ENCODE measurements at regions not wholly inside any gene's neighbourhood (a gene's known extent, or its start where the extent isn't known, plus 50 kb on each side); places are given as distances from the start of the nearest gene placed in this dataset.

DNA sequence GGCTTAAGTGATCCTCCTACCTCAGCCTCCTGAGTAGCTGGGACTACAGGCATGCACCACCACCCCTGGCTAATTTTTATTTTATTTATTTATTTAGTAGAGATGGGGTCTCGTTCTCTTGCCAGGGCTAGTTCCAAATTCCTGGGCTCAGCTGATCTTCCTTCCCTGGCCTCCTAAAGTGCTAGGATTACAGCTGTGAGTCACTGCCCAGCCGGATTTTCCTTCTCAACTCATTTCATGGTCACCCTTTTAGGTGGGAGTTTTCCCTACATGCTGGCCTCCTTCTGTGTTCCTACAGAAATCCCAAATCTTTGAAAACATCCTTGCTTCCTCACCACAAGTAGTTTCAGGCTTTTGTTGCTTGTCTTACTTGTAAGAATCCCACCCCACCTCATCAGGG lies 102.1 kb upstream of the SIAH1 start:
- ChIA-PET POLR2A (interaction anchor here (0.6 kb wide), 1 partner anchor 121 kb away, joined by 4 read pairs; no protein-coding TSS in a partner anchor), CTCF (no interaction called here)

DNA sequence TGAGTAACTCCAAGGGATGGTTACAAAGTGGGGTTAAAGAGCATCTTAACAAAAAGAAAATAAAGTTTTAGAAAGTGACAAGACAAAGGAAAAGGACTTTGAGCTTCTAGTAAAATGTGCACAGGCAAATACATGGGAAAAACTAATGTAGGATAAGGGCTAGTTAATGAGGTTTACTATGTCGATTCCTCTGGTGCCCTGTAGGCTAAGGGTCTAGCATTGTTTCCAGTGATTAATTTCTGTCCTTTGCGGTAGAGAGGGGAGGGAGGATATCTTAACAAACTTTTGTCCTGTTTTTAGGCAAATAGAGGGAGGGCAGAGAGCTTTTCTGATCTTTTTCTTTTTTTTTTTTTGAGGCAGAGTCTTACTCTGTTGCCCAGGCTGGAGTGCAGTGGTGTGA lies 96.6 kb upstream of the SIAH1 start:
- ChIA-PET POLR2A (no interaction called here), CTCF (interaction anchor here (0.6 kb wide), 1 partner anchor 47 kb away, joined by 3 read pairs; no protein-coding TSS in a partner anchor)

DNA sequence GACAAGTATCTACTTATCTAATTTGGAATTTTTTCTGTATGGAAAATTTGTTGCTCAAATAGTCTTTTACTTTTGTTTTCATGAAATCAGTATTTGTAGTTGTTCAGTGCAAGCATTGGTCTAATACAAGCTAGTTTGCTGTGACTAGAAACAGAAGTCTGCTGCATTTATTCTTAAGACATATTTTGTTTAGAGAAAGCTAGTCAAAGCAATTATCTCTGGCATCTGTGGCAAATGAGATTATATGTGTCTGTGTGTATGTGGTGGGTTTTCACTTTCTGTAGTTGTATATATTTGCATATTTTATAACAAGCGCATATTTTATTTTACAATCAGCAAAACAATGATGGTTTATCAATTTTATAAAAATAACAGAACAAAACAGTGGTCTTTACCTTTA lies 96.0 kb upstream of the SIAH1 start:
- POLR2A ChIA-PET = no interaction called here
- CTCF ChIA-PET = no interaction called here

DNA sequence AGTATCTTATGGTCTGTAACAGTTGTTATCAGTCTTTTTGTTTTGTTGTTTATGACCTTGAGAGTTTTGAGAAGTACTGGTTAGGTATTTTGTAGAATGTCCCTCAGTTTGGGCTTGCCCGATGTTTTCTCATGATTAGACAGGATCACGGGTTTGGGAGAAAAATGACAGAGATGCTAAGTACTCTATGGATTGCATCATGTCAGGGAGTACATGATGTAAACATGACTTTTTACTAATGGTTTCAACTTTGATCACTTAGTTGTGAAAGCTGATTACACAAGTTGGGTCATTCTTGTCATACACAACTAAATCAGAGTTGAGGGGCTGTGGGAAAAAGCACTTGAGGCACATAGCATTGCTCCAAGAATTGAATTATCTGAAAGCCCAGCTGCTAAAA lies 94.7 kb upstream of the SIAH1 start:
- ChIA-PET CTCF (no interaction called here), POLR2A (no interaction called here)

DNA sequence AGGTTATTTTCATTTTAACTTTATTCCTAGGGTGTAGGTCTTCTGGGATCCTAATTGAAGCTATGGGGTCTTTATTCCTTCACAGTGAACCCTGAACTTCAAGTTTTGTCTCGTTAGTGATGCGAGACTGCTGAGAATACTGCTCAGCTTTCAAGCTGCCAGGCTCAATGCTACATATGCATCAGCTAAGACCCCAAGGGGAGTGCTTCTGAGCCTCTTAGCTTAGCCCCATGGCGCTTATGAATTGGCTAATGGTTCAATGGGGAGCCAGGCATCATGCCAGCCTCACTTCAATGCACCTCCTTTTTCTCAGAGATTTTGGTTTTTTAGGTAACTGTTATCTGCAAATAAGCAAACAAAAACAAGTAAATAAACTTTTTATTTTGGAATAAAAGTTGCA lies 94.1 kb upstream of the SIAH1 start:
- POLR2A ChIA-PET = no interaction called here

DNA sequence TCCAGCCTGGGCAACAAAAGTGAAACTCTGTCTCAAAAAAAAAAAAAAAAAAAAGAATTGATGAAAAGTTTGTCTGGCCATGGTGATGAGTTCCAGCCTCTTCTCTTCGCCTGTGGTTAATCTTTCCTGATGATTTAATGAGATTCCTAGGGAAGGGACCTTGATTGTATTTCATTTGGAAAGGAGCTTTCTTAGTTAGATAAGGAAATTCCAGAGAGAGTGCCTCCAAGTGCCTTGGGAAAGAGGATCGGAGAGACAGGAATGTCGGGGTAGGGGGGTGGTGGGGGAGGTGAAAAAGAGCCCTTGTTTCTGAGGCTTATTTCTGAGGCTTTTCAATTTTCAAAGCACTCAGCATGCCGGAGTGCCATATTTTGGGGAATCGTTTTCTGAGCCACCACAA lies 93.2 kb upstream of the SIAH1 start:
- POLR2A ChIA-PET = no interaction called here
- CTCF ChIA-PET = interaction anchor here (0.7 kb wide), 1 partner anchor 158 kb away, joined by 3 read pairs; no protein-coding TSS in a partner anchor

More for the DNA sequence above, 94.1 kb upstream of the SIAH1 start:
- CTCF ChIA-PET = no interaction called here

DNA sequence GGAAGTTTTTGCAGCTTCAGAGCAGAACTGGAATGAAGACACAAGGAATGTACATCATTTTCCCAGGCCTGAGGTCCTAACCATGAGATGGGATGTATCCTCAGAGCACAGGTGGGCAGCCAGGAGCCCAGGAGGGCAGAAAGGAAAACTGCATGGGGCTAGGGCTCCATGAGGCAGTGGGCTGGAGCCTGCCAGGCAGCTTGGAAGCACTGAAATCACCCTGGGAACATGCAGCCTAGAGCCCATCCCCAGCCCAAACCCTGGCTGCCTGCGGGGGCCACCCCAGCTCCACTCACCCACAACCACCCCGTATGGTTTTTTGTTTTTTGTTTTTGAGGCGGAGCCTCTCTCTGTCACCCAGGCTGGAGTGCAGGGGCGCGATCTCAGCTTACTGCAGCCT lies 86.2 kb upstream of the SIAH1 start:
- ChIA-PET POLR2A (no interaction called here), CTCF (interaction anchor here (0.6 kb wide), 1 partner anchor 20 kb away, joined by 3 read pairs; no protein-coding TSS in a partner anchor)

DNA sequence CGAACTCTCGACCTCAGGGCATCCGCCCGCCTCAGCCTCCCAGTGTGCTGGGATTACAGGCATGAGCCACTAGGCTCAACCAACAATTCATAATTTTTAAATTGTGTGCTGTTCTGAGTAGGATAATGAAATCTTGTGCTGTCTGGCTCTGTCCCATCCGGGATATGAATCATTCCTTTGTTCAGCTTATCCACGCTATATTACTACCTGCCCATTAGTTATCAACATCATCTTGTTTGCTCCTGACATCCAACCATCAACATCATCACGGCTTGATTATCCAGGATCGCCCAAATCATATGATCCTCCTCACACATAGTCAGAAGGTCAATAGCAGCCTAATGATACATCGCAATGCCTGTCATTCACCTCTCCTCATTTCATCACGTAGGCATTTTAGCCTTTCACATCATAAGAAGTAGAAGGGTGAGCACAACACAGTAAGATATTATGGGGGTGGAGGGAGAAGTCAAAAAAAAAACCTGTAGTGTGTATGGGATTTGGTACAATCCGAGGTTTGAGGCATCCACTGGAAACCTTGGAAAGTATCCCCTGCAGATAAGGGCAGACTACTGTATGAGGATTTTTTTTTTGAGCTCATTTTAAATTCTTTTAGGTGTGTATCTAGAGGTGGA lies 77.0 kb upstream of the SIAH1 start:
- POLR2A ChIA-PET = no interaction called here
- CTCF ChIA-PET = interaction anchor here (1.2 kb wide), 1 partner anchor 161 kb away, joined by 3 read pairs; no protein-coding TSS in a partner anchor

DNA sequence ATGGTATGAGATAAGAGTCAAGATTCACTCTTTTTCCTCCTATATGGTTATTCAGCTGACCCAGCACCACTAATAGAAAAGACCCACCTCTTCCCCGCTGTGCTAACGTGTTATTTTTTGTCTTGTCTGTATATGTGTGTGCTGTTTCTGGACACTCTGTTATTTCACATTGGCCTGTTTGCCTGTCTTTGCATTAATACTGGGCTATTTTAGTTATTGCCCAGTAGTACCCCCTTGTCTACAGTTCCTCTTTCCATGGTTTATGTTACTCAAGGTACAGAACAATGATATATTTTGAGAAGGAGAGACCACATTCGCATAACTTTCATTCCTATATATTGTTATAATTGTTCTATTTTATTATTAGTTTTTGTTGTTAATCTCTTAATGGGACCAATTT lies 74.0 kb upstream of the SIAH1 start:
- ChIA-PET CTCF (no interaction called here), POLR2A (no interaction called here)

DNA sequence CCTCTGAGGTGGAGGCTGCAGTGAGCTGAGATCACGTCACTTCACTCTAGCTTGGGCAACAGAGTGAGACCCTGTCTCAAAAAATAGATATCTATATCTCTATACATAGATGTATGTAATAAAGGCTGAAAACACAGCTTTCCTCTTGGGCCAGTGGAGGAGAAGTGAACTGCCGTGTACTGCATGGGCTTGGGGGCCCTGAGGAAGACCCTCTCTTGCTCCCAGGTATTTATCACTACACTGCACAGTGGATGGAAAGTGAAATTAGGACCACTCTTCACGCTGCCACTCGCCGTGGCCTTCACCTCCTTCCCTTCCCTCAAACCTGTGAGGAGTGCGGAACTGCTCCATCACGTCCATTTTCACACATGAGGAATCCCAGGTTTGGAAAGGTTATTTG lies 68.8 kb upstream of the SIAH1 start:
- POLR2A ChIA-PET = no interaction called here
- CTCF ChIA-PET = interaction anchor here (1.2 kb wide), 1 partner anchor 169 kb away, joined by 3 read pairs; no protein-coding TSS in a partner anchor

DNA sequence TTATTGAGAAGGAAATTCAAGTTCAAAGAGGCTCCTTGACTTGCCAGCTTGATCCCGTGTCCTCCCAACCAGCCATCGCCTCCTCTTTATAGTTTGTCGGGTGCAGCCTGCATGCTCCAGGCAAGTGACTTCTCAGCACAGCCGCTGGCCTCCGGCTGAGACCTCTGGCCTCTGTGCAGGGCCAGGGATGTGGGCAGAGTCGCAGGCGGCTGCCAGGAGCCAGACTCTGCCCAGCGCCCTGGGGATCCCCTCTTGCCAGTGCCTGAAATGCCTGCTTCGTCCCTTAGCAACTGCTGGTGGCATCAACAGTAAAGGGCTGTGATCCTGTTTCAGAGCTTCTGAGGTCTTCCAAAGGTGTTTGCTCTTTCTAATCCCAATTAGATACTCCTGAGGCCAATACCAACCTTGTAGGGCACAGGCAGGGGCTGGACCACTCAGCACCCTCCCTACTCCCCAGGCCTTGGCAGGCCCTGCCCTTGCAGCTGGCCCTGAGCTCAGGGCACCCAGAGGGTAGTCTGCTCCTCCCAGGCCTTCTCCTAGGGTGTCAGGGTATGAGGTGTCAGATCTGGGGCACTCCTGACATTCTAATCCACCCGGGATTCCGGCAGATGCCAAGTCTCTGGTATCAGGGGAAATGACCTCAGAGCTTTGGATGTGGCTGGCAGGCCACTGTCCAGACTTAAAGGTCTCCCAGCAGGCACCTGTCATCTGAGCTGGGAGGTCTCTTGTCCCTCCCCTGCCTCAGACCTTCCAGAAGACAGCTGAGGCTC lies 68.0 kb upstream of the SIAH1 start:
- ChIA-PET CTCF (interaction anchor here (1.2 kb wide), 1 partner anchor 170 kb away, joined by 3 read pairs; no protein-coding TSS in a partner anchor), POLR2A (interaction anchor here (0.6 kb wide), 1 partner anchor 132 kb away, joined by 3 read pairs; no protein-coding TSS in a partner anchor)

DNA sequence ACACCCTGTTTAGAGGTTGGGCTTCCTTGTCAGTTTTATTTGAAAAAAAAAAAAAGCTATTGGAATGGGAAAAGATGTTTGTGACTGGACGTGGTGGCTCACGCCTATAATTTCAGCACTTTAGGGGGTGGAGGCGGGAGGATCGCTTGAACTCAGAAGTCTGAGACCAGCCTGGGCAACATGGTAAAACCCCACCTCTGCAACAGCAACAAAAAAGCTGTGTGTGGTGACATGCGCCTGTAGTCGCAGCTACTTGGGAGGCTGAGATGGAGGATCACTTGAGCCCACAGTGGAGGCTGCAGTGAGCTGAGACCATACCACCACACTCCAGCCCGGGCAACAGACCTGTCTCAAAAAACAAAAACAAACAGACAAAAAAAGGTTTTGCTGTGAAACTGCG lies 66.1 kb upstream of the SIAH1 start:
- POLR2A ChIA-PET = interaction anchor here (0.6 kb wide), 1 partner anchor 668 kb away, joined by 3 read pairs; no protein-coding TSS in a partner anchor
- CTCF ChIA-PET = interaction anchor here (0.6 kb wide), 1 partner anchor 20 kb away, joined by 3 read pairs; no protein-coding TSS in a partner anchor

DNA sequence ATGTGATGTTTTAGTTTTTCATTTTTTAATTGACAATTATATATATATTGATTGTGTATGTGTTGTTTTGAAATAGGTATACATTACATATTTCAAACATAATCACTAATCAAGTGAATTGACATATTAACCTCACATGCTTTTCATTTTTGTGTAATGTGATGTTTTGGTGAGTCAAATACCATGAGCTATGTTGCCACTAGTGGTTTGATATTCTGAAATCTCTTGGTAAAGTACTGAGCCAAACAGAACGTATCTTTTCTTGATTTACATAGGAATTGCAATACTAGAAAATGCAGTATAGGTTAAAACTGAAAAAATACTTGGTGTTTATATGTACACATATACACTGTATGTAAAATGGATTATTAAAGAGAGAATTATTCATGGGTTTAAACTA lies 65.2 kb upstream of the SIAH1 start:
- ChIA-PET CTCF (interaction anchor here (0.6 kb wide), 1 partner anchor 27 kb away, joined by 3 read pairs; no protein-coding TSS in a partner anchor), POLR2A (no interaction called here)

DNA sequence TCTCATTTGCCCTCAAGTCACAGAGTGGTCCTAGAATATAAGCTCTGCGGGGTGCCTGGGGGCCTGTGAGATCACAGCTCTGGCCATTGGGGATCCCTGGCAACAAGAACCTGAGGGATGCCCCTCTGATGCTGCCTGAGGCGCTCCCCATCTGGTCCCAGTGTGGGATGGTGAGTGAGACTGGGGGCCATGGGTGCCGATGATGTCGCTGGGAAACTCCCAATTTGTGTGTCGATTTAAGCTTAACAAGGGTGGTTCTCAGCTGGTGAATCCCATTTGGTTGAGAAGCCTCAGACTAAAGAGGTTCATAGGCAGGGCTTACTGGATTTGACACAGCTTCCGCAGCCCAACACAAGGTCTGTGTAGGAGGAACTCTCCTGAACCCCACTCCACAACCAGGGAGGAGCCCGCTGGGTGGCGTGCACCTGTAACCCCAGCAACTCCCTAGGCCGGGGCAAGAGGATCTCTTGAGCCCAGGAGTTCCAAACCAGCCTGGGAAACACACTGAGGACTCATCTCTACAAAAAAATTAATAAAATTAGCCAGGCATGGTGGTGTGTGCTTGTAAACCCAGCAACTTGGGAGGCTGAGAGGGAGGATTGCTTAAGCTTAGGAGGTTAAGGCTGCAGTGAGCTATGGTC lies 63.7 kb upstream of the SIAH1 start:
- ChIA-PET POLR2A (no interaction called here), CTCF (interaction anchor here (1.2 kb wide), 1 partner anchor 8 kb away, joined by 4 read pairs; no protein-coding TSS in a partner anchor)

DNA sequence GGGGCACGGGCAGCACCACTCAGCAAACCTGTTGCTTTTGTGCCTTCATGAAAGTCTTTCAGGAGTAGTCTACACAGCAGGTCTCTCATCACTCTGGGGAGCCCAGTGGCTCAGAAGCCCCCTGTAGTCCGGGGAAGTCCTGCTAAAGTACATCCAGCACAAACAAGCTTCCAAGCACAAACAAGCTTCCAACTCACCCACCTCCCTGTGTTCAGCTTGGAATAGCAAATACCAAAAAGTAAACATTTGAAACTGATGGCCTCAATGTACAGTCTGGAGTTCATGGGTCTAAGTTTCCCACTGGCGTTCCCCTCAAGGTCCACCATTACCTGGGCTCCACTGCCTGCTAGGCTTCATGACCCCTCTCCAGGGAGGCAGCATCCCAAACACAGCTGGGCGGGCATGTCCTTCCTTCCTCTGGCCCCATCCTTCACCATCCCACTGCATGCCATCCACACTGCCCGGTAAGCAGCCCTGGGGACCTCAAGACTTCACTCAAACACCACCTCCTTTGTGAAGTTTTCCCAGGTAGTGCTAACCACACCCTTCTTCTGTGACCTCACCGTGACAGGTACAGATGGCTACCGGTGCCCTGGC lies 62.8 kb upstream of the SIAH1 start:
- CTCF ChIA-PET = interaction anchor here (1.2 kb wide), 1 partner anchor 9 kb away, joined by 4 read pairs; no protein-coding TSS in a partner anchor
- POLR2A ChIA-PET = no interaction called here

DNA sequence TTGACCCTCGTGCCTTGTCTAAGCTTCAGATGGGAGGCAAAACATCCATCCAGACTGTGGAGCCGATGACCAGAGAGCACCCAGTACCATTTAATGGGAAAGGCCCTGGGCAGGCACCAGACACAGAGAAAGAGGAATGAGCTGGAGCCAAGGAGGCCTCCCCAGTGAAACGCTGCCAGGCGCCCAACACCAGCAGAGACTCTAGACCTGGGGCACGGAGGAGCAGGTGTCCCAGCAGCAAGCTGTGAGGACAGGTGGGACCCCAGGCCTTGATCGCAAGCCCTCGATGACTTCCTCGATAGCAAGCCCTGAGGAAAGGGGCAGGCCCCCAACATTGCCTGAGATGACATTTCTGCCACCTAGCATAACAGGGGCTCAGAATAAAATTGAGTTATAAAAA lies 62.2 kb upstream of the SIAH1 start:
- CTCF ChIA-PET = no interaction called here
- POLR2A ChIA-PET = no interaction called here

DNA sequence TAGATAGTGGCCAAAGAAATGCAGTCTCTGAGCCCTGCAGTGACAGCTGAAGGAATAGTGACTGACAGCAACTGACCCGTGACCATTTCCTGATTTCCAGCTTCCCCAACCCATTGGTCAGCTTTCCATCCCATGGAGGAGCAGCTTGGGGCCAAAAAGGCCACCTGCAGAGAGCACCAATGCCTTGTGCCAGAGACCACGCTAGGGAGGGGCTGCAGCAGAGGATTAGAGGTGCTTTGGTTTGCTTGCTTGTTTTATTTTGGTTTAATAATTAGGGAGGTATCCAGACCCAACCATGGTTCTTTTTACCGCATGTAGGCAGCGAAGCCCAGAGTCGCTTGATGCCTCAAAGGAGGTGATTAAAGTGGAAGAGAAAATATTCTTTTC lies 61.3 kb upstream of the SIAH1 start:
- ChIA-PET CTCF (no interaction called here), POLR2A (no interaction called here)

DNA sequence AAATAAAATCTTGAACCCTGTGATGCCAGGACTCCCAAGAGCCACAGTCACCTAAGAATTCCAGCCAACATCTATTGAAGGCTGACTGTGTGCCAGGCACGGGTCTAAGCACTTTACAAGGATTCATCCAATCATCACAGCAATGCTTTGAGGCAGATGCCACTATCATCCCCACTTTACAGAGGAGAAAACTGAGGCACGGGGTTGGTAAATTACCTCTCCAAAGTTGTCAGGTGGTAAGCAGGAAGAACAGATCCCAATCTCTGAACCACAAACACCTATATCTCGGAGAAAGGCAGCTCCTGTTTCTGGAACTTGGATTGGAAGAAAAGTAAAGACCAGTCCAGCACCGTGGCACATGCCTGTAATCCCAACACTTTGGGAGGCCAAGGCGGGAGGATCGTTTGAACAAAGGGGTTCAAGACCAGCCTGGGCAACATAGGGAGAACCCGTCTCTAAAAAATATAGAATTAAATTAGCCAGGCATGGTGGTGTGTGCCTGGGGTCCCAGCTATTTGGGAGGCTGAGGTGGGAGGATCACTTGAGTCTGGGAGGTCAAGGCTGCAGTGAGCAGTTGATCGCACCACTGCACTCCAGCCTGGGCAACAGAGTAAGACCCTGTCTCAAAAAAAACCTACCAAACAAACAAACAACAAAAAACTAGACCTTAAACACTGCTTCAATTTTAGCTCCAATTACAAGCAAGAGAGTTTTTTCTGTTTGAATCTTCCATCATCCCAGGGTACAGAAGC lies 60.7 kb upstream of the SIAH1 start:
- ChIA-PET POLR2A (no interaction called here), CTCF (no interaction called here)

DNA sequence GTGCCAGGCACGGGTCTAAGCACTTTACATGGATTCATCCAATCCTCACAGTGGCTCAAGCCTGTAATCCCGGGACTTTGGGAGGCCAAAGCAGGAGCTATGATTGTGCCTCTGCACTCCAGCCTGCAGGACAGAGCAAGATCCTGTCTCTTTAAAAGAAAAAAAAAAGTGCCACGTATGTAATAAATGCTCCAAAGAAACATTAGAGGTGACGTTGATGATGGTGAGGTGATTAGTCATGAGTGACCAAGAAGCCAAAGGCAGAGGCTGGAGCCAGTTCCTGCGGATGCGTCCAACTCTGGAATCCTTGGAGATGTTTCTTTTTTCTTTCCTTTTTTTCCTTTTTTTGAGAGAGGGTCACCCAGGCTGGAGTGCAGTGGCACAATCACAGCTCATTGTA lies 59.4 kb upstream of the SIAH1 start:
- CTCF ChIA-PET = no interaction called here

DNA sequence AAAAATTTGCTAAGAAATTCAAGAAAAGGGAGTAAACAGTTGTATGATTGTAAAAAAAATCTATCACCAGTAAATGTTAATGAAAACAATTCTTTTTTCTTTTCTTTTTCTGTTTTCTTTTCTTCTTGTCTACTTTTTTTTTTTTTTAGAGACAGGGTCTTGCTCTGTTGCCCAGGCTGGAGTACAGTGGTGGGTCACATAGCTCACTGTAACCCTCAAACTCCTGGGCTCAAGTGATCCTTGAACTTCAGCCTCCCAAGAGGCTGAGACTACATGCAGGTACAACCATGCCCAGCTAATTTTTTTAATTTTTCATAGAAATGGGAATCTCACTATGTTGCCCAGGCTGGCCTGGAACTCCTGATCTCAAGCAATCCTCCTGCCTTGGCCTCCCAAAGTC lies 57.2 kb upstream of the SIAH1 start:
- ChIA-PET CTCF (no interaction called here), POLR2A (no interaction called here)

More for the DNA sequence above, 59.4 kb upstream of the SIAH1 start:
- POLR2A ChIA-PET = no interaction called here

Data from activated CD8-positive, alpha-beta memory T cell treated with anti-CD3 and anti-CD28 coated beads for 36 hours (primary cell).